AG04450 (cell line): ENCODE measurements at regions not wholly inside any gene's neighbourhood (a gene's known extent, or its start where the extent isn't known, plus 50 kb on each side); places are given as distances from the start of the nearest gene placed in this dataset.

Experiments
- CTCF ChIA-PET: fragments of 300-600, 350-600 bp; formaldehyde crosslinking; extraction: SDS; loops from one replicate; lab custom pipeline; 2022; ENCODE audit warnings: antibody characterized with exemption, inconsistent platforms; lab: Charles Lee
- POLR2A ChIA-PET: fragments of 350-600 bp; formaldehyde crosslinking; extraction: SDS; loops from one replicate; lab custom pipeline; 2021; ENCODE audit warnings: antibody characterized with exemption, inconsistent platforms; lab: Yijun Ruan, JAX
- DNase-seq: peaks from one replicate; pipeline ENCODE4 v3.0.0-alpha.2; 2011; ENCODE audit warnings: low read depth, low spot score
- H3K27ac ChIP-seq: one replicate; pipeline ENCODE4 v1.5.1; 2012; ENCODE audit warnings: low read depth, low read length, control low read depth
- H3K27me3 ChIP-seq: one replicate; pipeline ENCODE4 v1.6.0; 2012; ENCODE audit warnings: low read length; ENCODE audit not compliant: control insufficient read depth, insufficient read depth
- H3K4me3 ChIP-seq: 2 replicates; pipeline ENCODE4 v1.5.1; 2011; ENCODE audit warnings: mild to moderate bottlenecking, low read depth, low read length, control low read depth
- H3K9me3 ChIP-seq: 2 replicates; pipeline ENCODE4 v1.5.1; 2012; ENCODE audit warnings: low read length; ENCODE audit not compliant: control insufficient read depth, insufficient read depth
- TF ChIP-seq, protein P1 (sequence below): IDR thresholded peaks from 2 replicates; pipeline ENCODE4 v1.5.1; 2011; ENCODE audit warnings: low read depth, low read length, control low read depth, inconsistent platforms

DNA sequence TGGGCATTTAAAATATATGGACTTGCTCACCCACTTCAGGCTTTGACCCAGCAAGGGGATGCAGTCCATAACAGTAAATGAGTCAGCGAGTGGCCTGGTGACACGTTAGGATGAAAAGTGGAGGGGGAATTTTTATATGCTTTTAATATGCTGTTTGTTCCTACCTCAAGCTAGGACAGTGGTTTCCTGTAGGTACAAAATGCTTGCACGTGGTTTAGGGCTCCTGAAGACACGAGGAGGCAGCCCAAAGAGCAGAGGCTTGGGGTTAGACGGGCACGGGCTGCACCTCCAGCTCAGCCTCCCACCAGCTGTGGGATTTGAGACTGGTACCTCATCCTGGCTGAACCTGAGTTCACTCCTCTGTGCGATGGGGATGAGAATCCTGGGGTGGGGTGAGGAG lies 306.2 kb upstream of the CXCR4 start:
- no peak overlapping the region for H3K27ac ChIP-seq
- CTCF ChIA-PET = interaction anchor here (0.7 to 3.0 kb wide), 10 partner anchors 9 to 1414 kb away, joined by 3 to 31 read pairs (median 3); no protein-coding TSS in a partner anchor
- H3K4me3 ChIP-seq = no peak overlapping the region
- TF ChIP-seq, protein P1, sequence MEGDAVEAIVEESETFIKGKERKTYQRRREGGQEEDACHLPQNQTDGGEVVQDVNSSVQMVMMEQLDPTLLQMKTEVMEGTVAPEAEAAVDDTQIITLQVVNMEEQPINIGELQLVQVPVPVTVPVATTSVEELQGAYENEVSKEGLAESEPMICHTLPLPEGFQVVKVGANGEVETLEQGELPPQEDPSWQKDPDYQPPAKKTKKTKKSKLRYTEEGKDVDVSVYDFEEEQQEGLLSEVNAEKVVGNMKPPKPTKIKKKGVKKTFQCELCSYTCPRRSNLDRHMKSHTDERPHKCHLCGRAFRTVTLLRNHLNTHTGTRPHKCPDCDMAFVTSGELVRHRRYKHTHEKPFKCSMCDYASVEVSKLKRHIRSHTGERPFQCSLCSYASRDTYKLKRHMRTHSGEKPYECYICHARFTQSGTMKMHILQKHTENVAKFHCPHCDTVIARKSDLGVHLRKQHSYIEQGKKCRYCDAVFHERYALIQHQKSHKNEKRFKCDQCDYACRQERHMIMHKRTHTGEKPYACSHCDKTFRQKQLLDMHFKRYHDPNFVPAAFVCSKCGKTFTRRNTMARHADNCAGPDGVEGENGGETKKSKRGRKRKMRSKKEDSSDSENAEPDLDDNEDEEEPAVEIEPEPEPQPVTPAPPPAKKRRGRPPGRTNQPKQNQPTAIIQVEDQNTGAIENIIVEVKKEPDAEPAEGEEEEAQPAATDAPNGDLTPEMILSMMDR = no peak
- DNase-seq = no peak
- POLR2A ChIA-PET = no interaction called here
- no peaks in the 10 kb centered on the region for H3K9me3 ChIP-seq
- H3K27me3 ChIP-seq = no peaks in the 10 kb centered on the region

DNA sequence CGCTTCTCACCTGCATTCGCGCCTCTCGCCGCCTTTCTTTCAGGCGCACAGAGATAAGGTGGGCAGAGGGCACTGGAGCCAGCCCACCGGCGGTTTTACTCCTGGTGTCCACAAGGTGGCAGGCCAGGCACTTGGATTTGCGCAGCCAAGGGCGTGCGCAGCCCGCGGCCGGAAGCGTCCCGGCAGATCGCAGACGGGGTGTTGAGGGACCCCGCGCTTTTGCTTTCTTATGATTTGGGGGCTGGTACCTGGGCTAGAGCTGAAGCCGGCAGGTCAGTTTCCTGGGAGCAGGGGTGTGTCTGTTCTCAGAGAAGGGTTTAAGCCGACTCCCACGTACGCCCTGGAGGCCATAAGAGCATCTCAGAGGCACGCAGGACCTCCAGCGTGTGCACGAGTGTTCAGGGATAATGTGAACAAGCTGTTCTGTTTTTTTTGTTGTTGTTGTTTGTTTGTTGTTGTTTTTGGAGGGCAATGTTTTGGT lies 305.6 kb upstream of the CXCR4 start:
- ChIA-PET POLR2A (no interaction called here), CTCF (interaction anchor here (0.6 to 3.0 kb wide), 12 partner anchors 8 to 1766 kb away, joined by 3 to 31 read pairs (median 3); no protein-coding TSS in a partner anchor)
- Histone ChIP-seq H3K4me3 (peak overlapping the region; percentile 62), H3K27ac (no peak overlapping the region), H3K27me3 (no peaks in the 10 kb centered on the region), H3K9me3 (no peaks in the 10 kb centered on the region)
- TF ChIP-seq, protein P1 = peak; percentile 85
- peak; percentile 10 for DNase-seq

DNA sequence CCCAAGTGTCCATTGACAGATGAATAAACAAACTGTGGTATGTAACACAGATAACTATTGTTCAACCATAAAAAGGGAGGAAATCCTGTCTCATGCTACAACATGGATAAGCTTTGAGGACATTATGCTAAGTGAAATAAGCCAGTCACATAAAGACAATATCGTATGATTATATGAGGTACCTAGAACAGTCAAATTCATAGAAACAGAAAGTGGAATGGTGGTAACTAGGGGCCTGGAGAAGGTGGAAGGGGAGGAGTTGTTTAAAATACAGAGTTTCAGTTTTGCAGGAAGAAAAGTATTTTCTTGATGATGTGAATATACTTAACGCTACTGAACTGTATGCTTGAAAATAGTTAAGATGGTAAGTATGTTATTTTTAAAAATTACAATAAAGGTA lies 304.6 kb upstream of the CXCR4 start:
- H3K4me3 ChIP-seq = no peak overlapping the region
- H3K27me3 ChIP-seq = no peaks in the 10 kb centered on the region
- POLR2A ChIA-PET = no interaction called here
- H3K27ac ChIP-seq = no peak overlapping the region
- no peak for DNase-seq
- TF ChIP-seq, protein P1 = no peak
- CTCF ChIA-PET = interaction anchor here (0.6 to 2.8 kb wide), 4 partner anchors 11 to 1419 kb away, joined by 3 to 15 read pairs (median 4); no protein-coding TSS in a partner anchor
- no peaks in the 10 kb centered on the region for H3K9me3 ChIP-seq

DNA sequence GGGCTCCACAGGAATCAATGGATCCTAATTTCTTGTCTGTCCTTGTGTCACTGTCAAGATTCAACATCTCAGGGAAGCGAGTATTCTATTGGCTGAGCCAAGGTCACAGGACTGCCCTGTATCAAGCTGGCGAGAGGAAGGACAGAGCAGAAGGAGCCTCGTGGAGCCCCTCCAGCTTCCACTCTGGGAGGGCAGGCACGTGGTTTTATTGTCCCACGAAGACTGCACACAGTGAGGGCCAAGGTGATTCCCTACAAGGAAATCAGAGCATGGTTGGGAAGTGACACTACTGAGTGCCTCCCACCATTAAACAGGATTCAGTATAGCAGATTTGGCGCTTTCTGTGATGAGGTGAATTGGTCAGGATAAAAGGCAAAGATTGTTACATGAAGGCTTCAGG lies 302.4 kb upstream of the CXCR4 start:
- DNase-seq = no peak
- POLR2A ChIA-PET = no interaction called here
- Histone ChIP-seq H3K27ac (no peak overlapping the region), H3K4me3 (no peak overlapping the region), H3K9me3 (no peaks in the 10 kb centered on the region), H3K27me3 (no peaks in the 10 kb centered on the region)
- TF ChIP-seq, protein P1 = no peak
- CTCF ChIA-PET = no interaction called here

DNA sequence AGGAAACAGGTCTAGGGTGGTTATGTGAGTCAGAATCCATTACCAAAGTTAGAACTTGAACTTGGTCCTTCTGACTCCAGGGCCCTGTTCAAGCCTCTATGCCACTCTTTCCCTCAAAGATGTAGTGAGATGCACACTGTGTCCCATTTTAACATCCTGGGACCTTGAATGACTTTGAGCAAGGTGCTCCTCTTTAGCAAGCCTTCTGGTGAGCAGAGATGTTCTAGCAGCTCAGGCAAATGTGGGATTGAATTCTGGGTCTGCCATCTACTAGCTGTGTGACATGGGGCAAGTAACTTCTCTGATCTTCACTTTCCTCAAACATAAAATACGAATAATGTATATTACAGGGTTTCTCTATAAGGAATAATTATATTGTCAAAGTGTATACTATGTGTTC lies 294.0 kb upstream of the CXCR4 start:
- no peak for DNase-seq
- Histone ChIP-seq H3K27me3 (no peaks in the 10 kb centered on the region), H3K9me3 (no peaks in the 10 kb centered on the region), H3K4me3 (no peak overlapping the region), H3K27ac (no peak overlapping the region)
- POLR2A ChIA-PET = no interaction called here
- TF ChIP-seq, protein P1 = no peak
- CTCF ChIA-PET = no interaction called here
